ENCODE measurements at regions not wholly inside any gene's neighbourhood (a gene's known extent, or its start where the extent isn't known, plus 50 kb on each side); places are given as distances from the start of the nearest gene placed in this dataset.
A peak's percentile ranks its signal among the peaks of the same experiment; 100 is the strongest.
"Not testable (repeated sequence)": the region's sequence is repeated elsewhere in the genome, so short reads cannot be mapped to it uniquely, and the experiment has no call there.

- no peak for FAIRE-seq
These were observed 612.0 kb downstream of the C4orf33 start for GRCh38 chr4:129707949-129708348.

- no peak for FAIRE-seq
These were observed 612.8 kb downstream of the C4orf33 start for GRCh38 chr4:129708784-129709183.

- FAIRE-seq = no peak
These were observed 642.2 kb downstream of the C4orf33 start for GRCh38 chr4:129738175-129738574.

- no peak for FAIRE-seq
These were observed 651.8 kb downstream of the C4orf33 start for GRCh38 chr4:129747756-129748155.

- FAIRE-seq = no peak
These were observed 653.0 kb downstream of the C4orf33 start for GRCh38 chr4:129748991-129749390.

- FAIRE-seq = no peak
These were observed 655.7 kb downstream of the C4orf33 start for GRCh38 chr4:129751646-129752045.

GRCh38 chr4:129783596-129783995 lies 687.6 kb downstream of the C4orf33 start:
- no peak for FAIRE-seq

GRCh38 chr4:129788486-129788885 lies 692.5 kb downstream of the C4orf33 start:
- no peak for FAIRE-seq

- no peak for FAIRE-seq
These were observed 708.6 kb downstream of the C4orf33 start for GRCh38 chr4:129804461-129804981.

- peak; percentile 92 for FAIRE-seq
These were observed 711.0 kb downstream of the C4orf33 start for GRCh38 chr4:129806986-129807385.

- no peak for FAIRE-seq
These were observed 712.3 kb downstream of the C4orf33 start for GRCh38 chr4:129808242-129808641.

- FAIRE-seq = no peak
These were observed 725.1 kb downstream of the C4orf33 start for GRCh38 chr4:129821073-129821472.

- no peak for FAIRE-seq
These were observed 726.0 kb downstream of the C4orf33 start for GRCh38 chr4:129821963-129822362.

- FAIRE-seq = no peak
These were observed 726.7 kb downstream of the C4orf33 start for GRCh38 chr4:129822701-129823100.

- no peak for FAIRE-seq
These were observed 727.2 kb downstream of the C4orf33 start for GRCh38 chr4:129823105-129823504.

- no peak for FAIRE-seq
These were observed 733.4 kb downstream of the C4orf33 start for GRCh38 chr4:129829373-129829772.

- FAIRE-seq = no peak
These were observed 743.7 kb downstream of the C4orf33 start for GRCh38 chr4:129839687-129840086.

GRCh38 chr4:129842096-129842495 lies 746.1 kb downstream of the C4orf33 start:
- FAIRE-seq = no peak

GRCh38 chr4:129852434-129852833 lies 756.5 kb downstream of the C4orf33 start:
- no peak for FAIRE-seq

- not testable (repeated sequence) for FAIRE-seq
These were observed 757.9 kb downstream of the C4orf33 start for GRCh38 chr4:129853685-129854467.

GRCh38 chr4:129862461-129862860 lies 766.5 kb downstream of the C4orf33 start:
- no peak for FAIRE-seq

GRCh38 chr4:129863206-129863605 lies 767.3 kb downstream of the C4orf33 start:
- FAIRE-seq = no peak

GRCh38 chr4:129883996-129884395 lies 788.0 kb downstream of the C4orf33 start:
- FAIRE-seq = no peak

GRCh38 chr4:129897111-129897510 lies 801.2 kb downstream of the C4orf33 start:
- FAIRE-seq = no peak

GRCh38 chr4:129899849-129900248 lies 803.9 kb downstream of the C4orf33 start:
- no peak for FAIRE-seq
